ENCODE measurements at regions not wholly inside any gene's neighbourhood (a gene's known extent, or its start where the extent isn't known, plus 50 kb on each side); places are given as distances from the start of the nearest gene placed in this dataset.

DNA sequence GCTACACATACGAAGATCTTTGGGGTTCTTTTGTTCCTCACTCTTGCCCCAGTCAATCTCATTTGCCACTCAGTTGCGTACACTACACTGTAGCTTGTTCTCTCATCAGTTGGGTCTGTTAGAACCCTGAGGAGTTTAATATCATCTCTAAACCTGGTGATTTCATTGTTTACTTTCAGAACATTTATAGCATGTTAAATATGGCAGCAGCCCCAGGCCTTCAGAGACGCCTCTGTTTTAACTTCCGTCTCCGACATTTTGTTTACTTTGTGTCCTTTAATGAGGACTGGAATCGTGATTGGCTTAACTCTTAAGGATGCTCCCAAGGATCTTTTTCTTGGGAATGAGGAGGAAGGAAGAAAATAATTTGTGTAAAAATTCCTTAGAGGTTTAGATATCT lies 510.1 kb downstream of the NR2F1-AS1 start:
- TF ChIP-seq, protein P1, sequence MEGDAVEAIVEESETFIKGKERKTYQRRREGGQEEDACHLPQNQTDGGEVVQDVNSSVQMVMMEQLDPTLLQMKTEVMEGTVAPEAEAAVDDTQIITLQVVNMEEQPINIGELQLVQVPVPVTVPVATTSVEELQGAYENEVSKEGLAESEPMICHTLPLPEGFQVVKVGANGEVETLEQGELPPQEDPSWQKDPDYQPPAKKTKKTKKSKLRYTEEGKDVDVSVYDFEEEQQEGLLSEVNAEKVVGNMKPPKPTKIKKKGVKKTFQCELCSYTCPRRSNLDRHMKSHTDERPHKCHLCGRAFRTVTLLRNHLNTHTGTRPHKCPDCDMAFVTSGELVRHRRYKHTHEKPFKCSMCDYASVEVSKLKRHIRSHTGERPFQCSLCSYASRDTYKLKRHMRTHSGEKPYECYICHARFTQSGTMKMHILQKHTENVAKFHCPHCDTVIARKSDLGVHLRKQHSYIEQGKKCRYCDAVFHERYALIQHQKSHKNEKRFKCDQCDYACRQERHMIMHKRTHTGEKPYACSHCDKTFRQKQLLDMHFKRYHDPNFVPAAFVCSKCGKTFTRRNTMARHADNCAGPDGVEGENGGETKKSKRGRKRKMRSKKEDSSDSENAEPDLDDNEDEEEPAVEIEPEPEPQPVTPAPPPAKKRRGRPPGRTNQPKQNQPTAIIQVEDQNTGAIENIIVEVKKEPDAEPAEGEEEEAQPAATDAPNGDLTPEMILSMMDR (IDR thresholded peaks at IDR 0.05 in 4 of 5, conservative IDR thresholded peaks at IDR 0.05 in 1 of 5), result no peak
- no peak for TF ChIP-seq POLR2A (IDR thresholded peaks at IDR 0.05)
